ENCODE measurements at regions not wholly inside any gene's neighbourhood (a gene's known extent, or its start where the extent isn't known, plus 50 kb on each side); places are given as distances from the start of the nearest gene placed in this dataset.

- Histone ChIP-seq H3K27ac (ENCODE audit: extremely low read depth, low read depth, low read length) (no peak overlapping the region), H3K9me3 (ENCODE audit: control insufficient read depth, insufficient read depth, low read depth, low read length) (no peaks in the 10 kb centered on the region), H3K36me3 (ENCODE audit: control insufficient read depth in 2 of 2, insufficient read depth in 1 of 2, low read length in 2 of 2) (no peaks in the 10 kb centered on the region), H3K4me1 (ENCODE audit: control insufficient read depth, insufficient read depth, low read length) (no peaks in the 10 kb centered on the region), H3K4me3 (ENCODE audit: low read depth, low read length) (no peak overlapping the region)
- ChIA-PET CTCF (no interaction called here), POLR2A (no interaction called here)
- no peak for TF ChIP-seq ZNF830 (tag by site-specific recombination; IDR thresholded peaks at IDR 0.05; ENCODE audit: low read depth)
- no peak for TF ChIP-seq ZNF214 (tag by site-specific recombination; IDR thresholded peaks at IDR 0.05; ENCODE audit: borderline replicate concordance)
- TF ChIP-seq ZNF639 (tag by site-specific recombination; IDR thresholded peaks at IDR 0.05) = no peak
- no peak for TF ChIP-seq ZNF404 (tag by site-specific recombination; IDR thresholded peaks at IDR 0.05)
- TF ChIP-seq ZNF521 (tag by site-specific recombination; IDR thresholded peaks at IDR 0.05) = no peak
- no peak for TF ChIP-seq EGR2 (tag by site-specific recombination; IDR thresholded peaks at IDR 0.05; ENCODE audit: low read depth)
- TF ChIP-seq ZNF311 (tag by site-specific recombination; IDR thresholded peaks at IDR 0.05; ENCODE audit: borderline replicate concordance) = no peak
- no peak for TF ChIP-seq ZNF37A (tag by site-specific recombination; IDR thresholded peaks at IDR 0.05)
- TF ChIP-seq ZNF518A (tag by site-specific recombination; conservative IDR thresholded peaks at IDR 0.05; ENCODE audit: low read depth) = no peak
- no peak for TF ChIP-seq ZNF677 (tag by site-specific recombination; IDR thresholded peaks at IDR 0.05)
- no peak for TF ChIP-seq ZNF341 (tag by site-specific recombination; IDR thresholded peaks at IDR 0.05; ENCODE audit: low read depth)
- no peak for TF ChIP-seq HOXD13 (CRISPR knock-in tag; IDR thresholded peaks at IDR 0.05; ENCODE audit: borderline replicate concordance)
- TF ChIP-seq ZNF350 (tag by site-specific recombination; IDR thresholded peaks at IDR 0.05) = no peak
- TF ChIP-seq ZNF692 (tag by site-specific recombination; IDR thresholded peaks at IDR 0.05) = no peak
- no peak for TF ChIP-seq ZNF302 (tag by site-specific recombination; IDR thresholded peaks at IDR 0.05; ENCODE audit: low read depth)
- no peak for TF ChIP-seq ZNF621 (tag by site-specific recombination; IDR thresholded peaks at IDR 0.05)
- no peak for TF ChIP-seq ZNF629 (tag by site-specific recombination; IDR thresholded peaks at IDR 0.05)
- TF ChIP-seq ZNF391 (tag by site-specific recombination; IDR thresholded peaks at IDR 0.05; ENCODE audit: borderline replicate concordance, low read depth) = no peak
- TF ChIP-seq ZNF837 (tag by site-specific recombination; IDR thresholded peaks at IDR 0.05) = no peak
Observed at GRCh38 chr3:164460851-164461250, 617.4 kb downstream of the SI start.

All from HEK293 (cell line).